ENCODE measurements at regions not wholly inside any gene's neighbourhood (a gene's known extent, or its start where the extent isn't known, plus 50 kb on each side); places are given as distances from the start of the nearest gene placed in this dataset.

DNA sequence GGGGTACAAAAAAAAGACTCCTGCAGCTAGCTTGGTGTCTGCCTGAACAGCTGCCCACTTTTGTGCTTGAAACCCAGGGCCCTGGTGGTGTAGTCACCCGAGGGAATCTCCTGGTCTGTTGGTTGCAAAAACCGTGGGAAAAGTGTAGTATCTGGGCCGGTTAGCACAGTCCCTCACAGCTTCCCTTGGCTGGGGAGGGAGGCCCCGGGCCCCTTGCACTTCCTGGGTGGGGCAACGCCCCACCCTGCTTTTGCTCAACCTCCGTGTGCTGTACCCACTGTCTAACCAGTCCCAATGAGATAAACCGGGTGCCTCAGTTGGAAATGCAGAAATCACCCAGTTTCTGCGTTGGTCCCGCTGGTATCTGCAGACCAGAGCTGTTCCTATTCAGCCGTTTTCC, 211.7 kb upstream of the ZPLD1 start:
- TF ChIP-seq KLF16 (tag by site-specific recombination; IDR thresholded peaks at IDR 0.05) (no peak), ZNF416 (tag by site-specific recombination; IDR thresholded peaks at IDR 0.05) (no peak), ZNF596 (tag by site-specific recombination; IDR thresholded peaks at IDR 0.05) (no peak), ZNF112 (tag by site-specific recombination; IDR thresholded peaks at IDR 0.05) (no peak), ZNF558 (tag by site-specific recombination; IDR thresholded peaks at IDR 0.05) (no peak), BCL11B (tag by site-specific recombination; IDR thresholded peaks at IDR 0.05; ENCODE audit: low read depth) (no peak), ZNF391 (tag by site-specific recombination; IDR thresholded peaks at IDR 0.05; ENCODE audit: borderline replicate concordance, low read depth) (no peak), ZNF19 (tag by site-specific recombination; IDR thresholded peaks at IDR 0.05; ENCODE audit: low read depth) (no peak), ZNF658 (tag by site-specific recombination; IDR thresholded peaks at IDR 0.05) (no peak), ZNF423 (tag by site-specific recombination; IDR thresholded peaks at IDR 0.05) (no peak), ZNF157 (tag by site-specific recombination; IDR thresholded peaks at IDR 0.05) (no peak), ZNF626 (tag by site-specific recombination; IDR thresholded peaks at IDR 0.05) (no peak), GLIS1 (tag by site-specific recombination; IDR thresholded peaks at IDR 0.05) (no peak), ZIC2 (tag by site-specific recombination; IDR thresholded peaks at IDR 0.05) (no peak)
- TF ChIP-seq, protein P1, sequence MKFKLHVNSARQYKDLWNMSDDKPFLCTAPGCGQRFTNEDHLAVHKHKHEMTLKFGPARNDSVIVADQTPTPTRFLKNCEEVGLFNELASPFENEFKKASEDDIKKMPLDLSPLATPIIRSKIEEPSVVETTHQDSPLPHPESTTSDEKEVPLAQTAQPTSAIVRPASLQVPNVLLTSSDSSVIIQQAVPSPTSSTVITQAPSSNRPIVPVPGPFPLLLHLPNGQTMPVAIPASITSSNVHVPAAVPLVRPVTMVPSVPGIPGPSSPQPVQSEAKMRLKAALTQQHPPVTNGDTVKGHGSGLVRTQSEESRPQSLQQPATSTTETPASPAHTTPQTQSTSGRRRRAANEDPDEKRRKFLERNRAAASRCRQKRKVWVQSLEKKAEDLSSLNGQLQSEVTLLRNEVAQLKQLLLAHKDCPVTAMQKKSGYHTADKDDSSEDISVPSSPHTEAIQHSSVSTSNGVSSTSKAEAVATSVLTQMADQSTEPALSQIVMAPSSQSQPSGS (tag by site-specific recombination; IDR thresholded peaks at IDR 0.05; ENCODE audit: low read depth) = no peak
- TF ChIP-seq, protein P2, sequence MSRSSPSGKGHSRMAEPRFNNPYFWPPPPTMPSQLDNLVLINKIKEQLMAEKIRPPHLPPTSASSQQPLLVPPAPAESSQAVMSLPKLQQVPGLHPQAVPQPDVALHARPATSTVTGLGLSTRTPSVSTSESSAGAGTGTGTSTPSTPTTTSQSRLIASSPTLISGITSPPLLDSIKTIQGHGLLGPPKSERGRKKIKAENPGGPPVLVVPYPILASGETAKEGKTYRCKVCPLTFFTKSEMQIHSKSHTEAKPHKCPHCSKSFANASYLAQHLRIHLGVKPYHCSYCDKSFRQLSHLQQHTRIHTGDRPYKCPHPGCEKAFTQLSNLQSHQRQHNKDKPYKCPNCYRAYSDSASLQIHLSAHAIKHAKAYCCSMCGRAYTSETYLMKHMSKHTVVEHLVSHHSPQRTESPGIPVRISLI (tag by site-specific recombination; IDR thresholded peaks at IDR 0.05) = no peak
- TF ChIP-seq, protein P3, sequence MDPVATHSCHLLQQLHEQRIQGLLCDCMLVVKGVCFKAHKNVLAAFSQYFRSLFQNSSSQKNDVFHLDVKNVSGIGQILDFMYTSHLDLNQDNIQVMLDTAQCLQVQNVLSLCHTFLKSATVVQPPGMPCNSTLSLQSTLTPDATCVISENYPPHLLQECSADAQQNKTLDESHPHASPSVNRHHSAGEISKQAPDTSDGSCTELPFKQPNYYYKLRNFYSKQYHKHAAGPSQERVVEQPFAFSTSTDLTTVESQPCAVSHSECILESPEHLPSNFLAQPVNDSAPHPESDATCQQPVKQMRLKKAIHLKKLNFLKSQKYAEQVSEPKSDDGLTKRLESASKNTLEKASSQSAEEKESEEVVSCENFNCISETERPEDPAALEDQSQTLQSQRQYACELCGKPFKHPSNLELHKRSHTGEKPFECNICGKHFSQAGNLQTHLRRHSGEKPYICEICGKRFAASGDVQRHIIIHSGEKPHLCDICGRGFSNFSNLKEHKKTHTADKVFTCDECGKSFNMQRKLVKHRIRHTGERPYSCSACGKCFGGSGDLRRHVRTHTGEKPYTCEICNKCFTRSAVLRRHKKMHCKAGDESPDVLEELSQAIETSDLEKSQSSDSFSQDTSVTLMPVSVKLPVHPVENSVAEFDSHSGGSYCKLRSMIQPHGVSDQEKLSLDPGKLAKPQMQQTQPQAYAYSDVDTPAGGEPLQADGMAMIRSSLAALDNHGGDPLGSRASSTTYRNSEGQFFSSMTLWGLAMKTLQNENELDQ (tag by site-specific recombination; IDR thresholded peaks at IDR 0.05; ENCODE audit: low read depth) = no peak
- Histone ChIP-seq H3K27ac (ENCODE audit: extremely low read depth, low read depth, low read length) (no peak overlapping the region), H3K4me3 (ENCODE audit: low read depth, low read length) (no peak overlapping the region), H3K9me3 (ENCODE audit: control insufficient read depth, insufficient read depth, low read depth, low read length) (no peaks in the 10 kb centered on the region), H3K36me3 (ENCODE audit: control insufficient read depth in 2 of 2, insufficient read depth in 1 of 2, low read length in 2 of 2) (no peaks in the 10 kb centered on the region), H3K4me1 (ENCODE audit: control insufficient read depth, insufficient read depth, low read length) (no peaks in the 10 kb centered on the region)
- POLR2A ChIA-PET = no interaction called here
- CTCF ChIA-PET = interaction anchor here (0.7 to 4.8 kb wide), 3 partner anchors 372 to 412 kb away, joined by 3 to 127 read pairs (median 3); partner anchors contain the start of gene NFKBIZ

DNA sequence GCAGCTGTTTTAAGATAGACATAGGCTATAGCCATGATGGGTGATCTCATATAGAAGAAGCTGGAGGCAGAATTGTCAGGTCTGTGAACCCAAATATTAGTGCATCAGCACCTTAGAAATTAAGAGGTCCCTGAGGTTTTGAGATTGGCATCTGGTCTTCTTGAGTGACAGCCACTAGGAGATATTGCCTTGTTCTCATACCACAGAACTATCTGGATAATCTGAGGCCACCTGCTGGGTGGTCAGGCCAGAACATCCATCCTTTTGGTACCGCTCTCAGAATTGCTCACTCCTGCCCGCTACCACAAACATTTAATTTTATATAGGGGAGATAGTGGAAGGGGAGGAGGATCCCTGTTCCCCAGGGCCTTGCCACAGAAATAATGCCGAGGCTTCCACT, 210.6 kb upstream of the ZPLD1 start:
- POLR2A ChIA-PET = no interaction called here
- H3K4me3 ChIP-seq (ENCODE audit: low read depth, low read length) = no peak overlapping the region
- CTCF ChIA-PET = interaction anchor here (0.7 to 4.8 kb wide), 5 partner anchors 64 to 413 kb away, joined by 3 to 127 read pairs (median 7); no protein-coding TSS in a partner anchor
- no peaks in the 10 kb centered on the region for H3K9me3 ChIP-seq (ENCODE audit: control insufficient read depth, insufficient read depth, low read depth, low read length)
- TF ChIP-seq TRIM28 (IDR thresholded peaks at IDR 0.05; ENCODE audit: borderline replicate concordance, low read length) (no peak), ZNF169 (tag by site-specific recombination; IDR thresholded peaks at IDR 0.05) (no peak), ZXDB (tag by site-specific recombination; IDR thresholded peaks at IDR 0.05) (no peak)
- H3K36me3 ChIP-seq (ENCODE audit: control insufficient read depth in 2 of 2, insufficient read depth in 1 of 2, low read length in 2 of 2) = no peaks in the 10 kb centered on the region
- no peaks in the 10 kb centered on the region for H3K4me1 ChIP-seq (ENCODE audit: control insufficient read depth, insufficient read depth, low read length)
- no peak overlapping the region for H3K27ac ChIP-seq (ENCODE audit: extremely low read depth, low read depth, low read length)

Measured in HEK293 (cell line).